Testis (tissue), 2 donors: ENCODE measurements at regions not wholly inside any gene's neighbourhood (a gene's known extent, or its start where the extent isn't known, plus 50 kb on each side); places are given as distances from the start of the nearest gene placed in this dataset.

ENCODE experiments used
- DNase-seq: peaks from one replicate; pipeline ENCODE4 v3.0.0-alpha.2; 2019
- H3K27ac ChIP-seq, 2 donors: fragments of 200-600 bp; sonication (generic); one replicate each; pipeline ENCODE4 v1.5.1; 2019
- H3K27me3 ChIP-seq: fragments of 200-600 bp; sonication (generic); one replicate; pipeline ENCODE4 v1.5.1; 2019
- H3K36me3 ChIP-seq: fragments of 200-600 bp; sonication (generic); one replicate; pipeline ENCODE4 v1.5.1; 2017; ENCODE audit warnings: low read depth; ENCODE audit errors: missing control alignments
- H3K4me1 ChIP-seq: fragments of 200-600 bp; sonication (generic); one replicate; pipeline ENCODE4 v1.5.1; 2019
- H3K4me3 ChIP-seq, 2 donors: fragments of 200-600 bp; sonication (generic); one replicate each; pipeline ENCODE4 v1.5.1; 2017 to 2019
- H3K9me3 ChIP-seq: fragments of 200-600 bp; sonication (generic); one replicate; pipeline ENCODE4 v1.5.1; 2017
- CTCF ChIP-seq, 3 experiments: fragments of 450-650 bp in 2 of 3; fragments of 200-600 bp in 1 of 3; sonication (generic) in 1 of 3; IDR thresholded peaks; one replicate each; pipeline ENCODE4 v1.5.1; 2016 to 2019; ENCODE audit warnings: antibody characterized with exemption in 3 of 3, mild to moderate bottlenecking in 2 of 3, moderate library complexity in 1 of 3
- POLR2A ChIP-seq: fragments of 450-650 bp; IDR thresholded peaks from one replicate; pipeline ENCODE4 v1.6.1; 2017; ENCODE audit warnings: antibody characterized with exemption, mild to moderate bottlenecking, moderate library complexity
- WGBS, 2 donors: methylation state at CpG; one replicate each; pipeline ENCODE4 v1.1.5; 2018; 5-methylcytosine and 5-hydroxymethylcytosine counted together
- intact Hi-C: fragments of 100-400 bp; cut with DNase I; formaldehyde crosslinking; loops from one replicate; pipeline ENCODE4 v1.15.1; 2023; ENCODE audit warnings: low total_unique reads

- TF ChIP-seq POLR2A = no peak
- TF ChIP-seq CTCF (IDR thresholded peaks at IDR 0.05) = no peak
- no peaks in the 10 kb centered on the region for H3K36me3 ChIP-seq
- H3K27ac ChIP-seq = no peak overlapping the region
- peaks cover 21% of the 10 kb centered on the region for H3K4me1 ChIP-seq
- H3K27me3 ChIP-seq = no peaks in the 10 kb centered on the region
- intact Hi-C loops = no loop called here
- H3K4me3 ChIP-seq = no peak overlapping the region
- WGBS, 2 donors = 96% methylated on average over 6 of the region's 6 CpGs
- no peaks in the 10 kb centered on the region for H3K9me3 ChIP-seq
- no peak for DNase-seq
Observed at GRCh38 chr2:47234456-47234855, 58.1 kb upstream of the CALM2 start.

DNA sequence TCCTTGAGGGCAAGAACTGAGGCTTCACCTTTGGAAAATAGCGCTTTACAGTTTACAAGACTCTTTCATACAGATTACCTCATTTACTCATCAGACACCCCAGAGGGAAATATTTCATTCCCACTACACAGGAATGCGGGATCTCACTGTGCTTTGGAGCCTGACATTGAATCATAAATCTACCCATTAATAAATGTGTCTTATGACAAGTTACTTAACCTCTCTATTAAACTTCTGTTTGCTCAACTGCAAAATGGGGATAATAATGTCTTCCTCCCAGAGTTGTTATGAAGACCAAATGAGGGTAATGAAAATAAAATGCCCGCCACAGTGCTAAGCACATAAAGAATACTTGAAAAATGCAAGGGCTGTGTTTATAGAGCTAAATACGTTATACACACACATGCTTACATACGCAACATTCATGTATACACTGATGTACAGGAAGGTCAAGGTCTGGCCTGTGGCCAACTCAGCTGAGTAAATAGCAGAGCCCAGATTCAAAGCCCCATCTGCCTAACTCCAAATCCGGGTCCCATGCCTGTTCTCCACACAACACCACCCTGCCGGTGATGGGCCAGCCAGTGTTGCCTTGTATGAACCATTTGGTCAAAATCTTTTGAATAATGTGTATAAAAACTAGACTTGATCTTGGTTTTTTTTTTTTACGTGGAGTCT, 56.6 kb upstream of the CALM2 start:
- no peak for DNase-seq
- intact Hi-C loops = no loop called here
- no peak overlapping the region for H3K4me3 ChIP-seq
- no peak overlapping the region for H3K27ac ChIP-seq
- no peaks in the 10 kb centered on the region for H3K27me3 ChIP-seq
- 88 to 91% methylated on average over 8 of the region's 8 CpGs for WGBS, 2 donors
- no peaks in the 10 kb centered on the region for H3K9me3 ChIP-seq
- H3K4me1 ChIP-seq = peaks cover 10% of the 10 kb centered on the region
- no peaks in the 10 kb centered on the region for H3K36me3 ChIP-seq
- TF ChIP-seq POLR2A = no peak
- TF ChIP-seq CTCF (IDR thresholded peaks at IDR 0.05) = no peak

GRCh38 chr2:47230418-47230817, 54.1 kb upstream of the CALM2 start:
- Histone ChIP-seq H3K4me3 (no peak overlapping the region), H3K9me3 (no peaks in the 10 kb centered on the region), H3K36me3 (no peaks in the 10 kb centered on the region), H3K4me1 (peaks cover 3% of the 10 kb centered on the region), H3K27me3 (no peaks in the 10 kb centered on the region), H3K27ac (no peak overlapping the region)
- no peak for TF ChIP-seq POLR2A
- no peak for TF ChIP-seq CTCF (IDR thresholded peaks at IDR 0.05)
- intact Hi-C loops = no loop called here
- no peak for DNase-seq
- WGBS, 2 donors = 68 to 75% methylated on average over 4 of the region's 4 CpGs

GRCh38 chr2:47227532-47228279, 51.4 kb upstream of the CALM2 start:
- H3K4me1 ChIP-seq = peaks cover 3% of the 10 kb centered on the region
- H3K4me3 ChIP-seq = no peak overlapping the region
- no peak overlapping the region for H3K27ac ChIP-seq
- intact Hi-C loops = no loop called here
- DNase-seq = no peak
- WGBS, 2 donors = 64 to 73% methylated on average over 9 of the region's 9 CpGs
- no peaks in the 10 kb centered on the region for H3K9me3 ChIP-seq
- no peaks in the 10 kb centered on the region for H3K36me3 ChIP-seq
- TF ChIP-seq CTCF (IDR thresholded peaks at IDR 0.05) = no peak
- TF ChIP-seq POLR2A = no peak
- no peaks in the 10 kb centered on the region for H3K27me3 ChIP-seq

- intact Hi-C loops = no loop called here
- Histone ChIP-seq H3K36me3 (no peaks in the 10 kb centered on the region), H3K27ac (no peak overlapping the region)
Observed at GRCh38 chr2:47226923-47227220, 50.6 kb upstream of the CALM2 start.

More at GRCh38 chr2:47226923-47227220, 50.6 kb upstream of the CALM2 start:
- Histone ChIP-seq H3K4me1 (peaks cover 3% of the 10 kb centered on the region), H3K4me3 (no peak overlapping the region), H3K9me3 (no peaks in the 10 kb centered on the region), H3K27me3 (no peaks in the 10 kb centered on the region)
- WGBS, 2 donors = 69 to 75% methylated on average over 6 of the region's 6 CpGs
- TF ChIP-seq POLR2A (no peak), CTCF (IDR thresholded peaks at IDR 0.05) (no peak)
- DNase-seq = no peak
